PFSK-1 (cell line): ENCODE measurements at regions not wholly inside any gene's neighbourhood (a gene's known extent, or its start where the extent isn't known, plus 50 kb on each side); places are given as distances from the start of the nearest gene placed in this dataset.

ENCODE experiments used
- FOXP2 ChIP-seq: optimal IDR thresholded peaks from 2 replicates; pipeline ENCODE3; 2011; ENCODE audit warnings: borderline replicate concordance, control low read depth, inconsistent platforms; ENCODE audit not compliant: insufficient read depth; ENCODE audit errors: extremely low read length, extremely low read depth
- POLR2AphosphoS5 ChIP-seq: IDR thresholded peaks from 2 replicates; pipeline ENCODE4 v1.6.1; 2012; ENCODE audit warnings: low read depth, mild to moderate bottlenecking, control low read depth, low read length, moderate library complexity
- SIN3A ChIP-seq: IDR thresholded peaks from 2 replicates; pipeline ENCODE4 v1.6.1; 2012; ENCODE audit warnings: mild to moderate bottlenecking, low read length, moderate library complexity, borderline replicate concordance; ENCODE audit not compliant: insufficient read depth
- TAF1 ChIP-seq: IDR thresholded peaks from 2 replicates; pipeline ENCODE4 v1.6.1; 2012; ENCODE audit warnings: low read length, control low read depth, borderline replicate concordance; ENCODE audit not compliant: insufficient read depth
- TF ChIP-seq, protein P1 (sequence below), 2 experiments: IDR thresholded peaks; 2 replicates each; pipeline versions ENCODE4 v1.6.1 to v1.8.0; 2011 to 2012; ENCODE audit warnings: low read depth in 2 of 2, low read length in 2 of 2, control low read depth in 1 of 2, inconsistent platforms in 1 of 2, mild to moderate bottlenecking in 1 of 2, moderate library complexity in 1 of 2; ENCODE audit not compliant: insufficient read depth in 1 of 2

DNA sequence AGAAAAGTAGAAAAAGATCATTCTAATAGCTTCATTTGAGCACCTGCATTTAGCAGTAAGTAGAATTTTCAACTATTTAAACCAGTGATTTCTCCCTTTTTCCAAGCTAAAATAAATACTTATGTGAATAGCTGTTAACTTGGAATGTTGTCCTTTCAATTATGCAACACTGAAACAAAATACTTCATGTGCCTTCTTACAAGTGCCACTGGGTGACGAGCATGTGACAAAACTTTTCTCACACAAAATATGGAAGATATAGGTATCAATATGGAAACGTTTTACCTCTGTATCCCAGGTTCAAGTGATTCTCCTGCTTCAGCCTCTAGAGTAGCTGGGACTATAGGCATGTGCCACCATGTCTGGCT is 708.3 kb downstream of the STIM2 start:
- TF ChIP-seq TAF1, result no peak
- no peak for TF ChIP-seq POLR2AphosphoS5
- TF ChIP-seq, protein P1, sequence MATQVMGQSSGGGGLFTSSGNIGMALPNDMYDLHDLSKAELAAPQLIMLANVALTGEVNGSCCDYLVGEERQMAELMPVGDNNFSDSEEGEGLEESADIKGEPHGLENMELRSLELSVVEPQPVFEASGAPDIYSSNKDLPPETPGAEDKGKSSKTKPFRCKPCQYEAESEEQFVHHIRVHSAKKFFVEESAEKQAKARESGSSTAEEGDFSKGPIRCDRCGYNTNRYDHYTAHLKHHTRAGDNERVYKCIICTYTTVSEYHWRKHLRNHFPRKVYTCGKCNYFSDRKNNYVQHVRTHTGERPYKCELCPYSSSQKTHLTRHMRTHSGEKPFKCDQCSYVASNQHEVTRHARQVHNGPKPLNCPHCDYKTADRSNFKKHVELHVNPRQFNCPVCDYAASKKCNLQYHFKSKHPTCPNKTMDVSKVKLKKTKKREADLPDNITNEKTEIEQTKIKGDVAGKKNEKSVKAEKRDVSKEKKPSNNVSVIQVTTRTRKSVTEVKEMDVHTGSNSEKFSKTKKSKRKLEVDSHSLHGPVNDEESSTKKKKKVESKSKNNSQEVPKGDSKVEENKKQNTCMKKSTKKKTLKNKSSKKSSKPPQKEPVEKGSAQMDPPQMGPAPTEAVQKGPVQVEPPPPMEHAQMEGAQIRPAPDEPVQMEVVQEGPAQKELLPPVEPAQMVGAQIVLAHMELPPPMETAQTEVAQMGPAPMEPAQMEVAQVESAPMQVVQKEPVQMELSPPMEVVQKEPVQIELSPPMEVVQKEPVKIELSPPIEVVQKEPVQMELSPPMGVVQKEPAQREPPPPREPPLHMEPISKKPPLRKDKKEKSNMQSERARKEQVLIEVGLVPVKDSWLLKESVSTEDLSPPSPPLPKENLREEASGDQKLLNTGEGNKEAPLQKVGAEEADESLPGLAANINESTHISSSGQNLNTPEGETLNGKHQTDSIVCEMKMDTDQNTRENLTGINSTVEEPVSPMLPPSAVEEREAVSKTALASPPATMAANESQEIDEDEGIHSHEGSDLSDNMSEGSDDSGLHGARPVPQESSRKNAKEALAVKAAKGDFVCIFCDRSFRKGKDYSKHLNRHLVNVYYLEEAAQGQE (IDR thresholded peaks at IDR 0.05; ENCODE audit: insufficient read depth in 1 of 2, low read depth in 2 of 2, low read length in 2 of 2), result no peak
- TF ChIP-seq FOXP2, result no peak
- TF ChIP-seq SIN3A, result no peak
